T-cell (primary cell): ENCODE measurements at regions not wholly inside any gene's neighbourhood (a gene's known extent, or its start where the extent isn't known, plus 50 kb on each side); places are given as distances from the start of the nearest gene placed in this dataset.

Experiments
- ATAC-seq, 4 experiments: fragments of 200-7000 bp in 3 of 4; fragments of 150-1000 bp in 1 of 4; cut with Tn5 transposase; replicated peaks in 1 of 4; 1 replicate in 3 of 4; 2 replicates in 1 of 4; pipeline ENCODE4 v1.10.0; 2021; ENCODE audit warnings: moderate library complexity in 3 of 4, mild to moderate bottlenecking in 2 of 4, moderate number of reproducible peaks in 1 of 4
- CTCF ChIA-PET, 2 donors: fragments of 300-600 bp; sonication (Branson Sonifier 250); formaldehyde crosslinking; loops; one replicate each; lab custom pipeline; 2022; ENCODE audit warnings: antibody characterized with exemption in 2 of 2; lab: Charles Lee
- POLR2A ChIA-PET, 2 donors: fragments of 300-600 bp; sonication (Branson Sonifier 250); formaldehyde crosslinking; loops; one replicate each; lab custom pipeline; 2022; ENCODE audit warnings: antibody characterized with exemption in 2 of 2; lab: Charles Lee
- DNase-seq, 35 experiments: peaks; one replicate each; pipeline versions ENCODE4 v3.0.0 to v3.0.0-alpha.2; 2013 to 2023
- H3K27ac ChIP-seq: one replicate; pipeline ENCODE4 v1.5.1; 2013; ENCODE audit warnings: low read length
- H3K27me3 ChIP-seq, 2 experiments: replicated peaks in 1 of 2; 1 replicate in 1 of 2; 2 replicates in 1 of 2; pipeline versions ENCODE4 v1.6.1 to v1.7.0; 2013; ENCODE audit warnings: low read length in 1 of 2, mixed read lengths in 1 of 2; ENCODE audit not compliant: control insufficient read depth in 2 of 2, insufficient read depth in 2 of 2; ENCODE audit errors: extremely low read depth in 1 of 2
- H3K36me3 ChIP-seq, 2 donors: 1 replicate in 1 of 2; 2 replicates in 1 of 2; pipeline versions ENCODE4 v1.6.1 to v1.7.0; 2013; ENCODE audit warnings: low read length in 1 of 2; ENCODE audit not compliant: control insufficient read depth in 2 of 2, insufficient read depth in 1 of 2; ENCODE audit errors: extremely low read depth in 1 of 2
- H3K4me1 ChIP-seq, 2 experiments: 1 replicate in 1 of 2; 2 replicates in 1 of 2; pipeline versions ENCODE4 v1.6.1 to v1.7.0; 2013; ENCODE audit warnings: low read length in 2 of 2, mixed read lengths in 1 of 2; ENCODE audit not compliant: insufficient read depth in 2 of 2, control insufficient read depth in 1 of 2; ENCODE audit errors: extremely low read depth in 1 of 2
- H3K4me3 ChIP-seq, 2 donors: 1 replicate in 1 of 2; 2 replicates in 1 of 2; pipeline versions ENCODE4 v1.5.1 to v1.7.0; 2013; ENCODE audit warnings: mild to moderate bottlenecking in 2 of 2, low read length in 1 of 2, moderate library complexity in 1 of 2; ENCODE audit not compliant: control insufficient read depth in 1 of 2; ENCODE audit errors: extremely low read depth in 1 of 2
- H3K9me3 ChIP-seq: 2 replicates; pipeline ENCODE4 v1.7.0; 2013
- H3K27ac Mint-ChIP-seq, 2 donors: one replicate each; pipeline ENCODE4 v1.8.0; 2020 to 2021; ENCODE audit warnings: mild to moderate bottlenecking in 2 of 2, mixed read lengths in 2 of 2
- H3K27me3 Mint-ChIP-seq, 2 donors: one replicate each; pipeline ENCODE4 v1.8.0; 2021 to 2022; ENCODE audit warnings: mixed read lengths in 2 of 2
- H3K36me3 Mint-ChIP-seq: one replicate; pipeline ENCODE4 v1.8.0; 2021; ENCODE audit warnings: mixed read lengths
- H3K4me1 Mint-ChIP-seq, 3 donors: one replicate each; pipeline ENCODE4 v1.8.0; 2020 to 2022; ENCODE audit warnings: mixed read lengths in 3 of 3, mild to moderate bottlenecking in 1 of 3
- H3K4me3 Mint-ChIP-seq, 3 donors: one replicate each; pipeline ENCODE4 v1.8.0; 2020 to 2022; ENCODE audit warnings: mild to moderate bottlenecking in 3 of 3, mixed read lengths in 3 of 3, moderate library complexity in 3 of 3
- H3K9me3 Mint-ChIP-seq, 3 donors: one replicate each; pipeline ENCODE4 v1.8.0; 2020 to 2022; ENCODE audit warnings: mixed read lengths in 3 of 3
- WGBS: methylation state at CpG from one replicate; pipeline ENCODE4 v1.1.5; 2013; ENCODE audit warnings: missing lambda C conversion rate; ENCODE audit not compliant: insufficient coverage; 5-methylcytosine and 5-hydroxymethylcytosine counted together

- no peaks in the 10 kb centered on the region for H3K9me3 Mint-ChIP-seq
- ATAC-seq (no peak), DNase-seq (no peak)
- no peaks in the 10 kb centered on the region for H3K36me3 Mint-ChIP-seq
- H3K27me3 ChIP-seq, result peaks cover 0 to 5% of the 10 kb centered on the region in 2 experiments
- ChIA-PET CTCF (interaction anchor here in 1 of 2 donors (0.6 kb wide), 1 partner anchor 820 kb away, joined by 3 read pairs; no protein-coding TSS in a partner anchor), POLR2A (no interaction called here)
- no peaks in the 10 kb centered on the region for H3K4me1 Mint-ChIP-seq
- no peak overlapping the region for H3K4me3 Mint-ChIP-seq
- H3K27me3 Mint-ChIP-seq, result peaks cover 8 to 19% of the 10 kb centered on the region in 2 donors
- H3K36me3 ChIP-seq, result no peaks in the 10 kb centered on the region
- no peak overlapping the region for H3K4me3 ChIP-seq
- no peak overlapping the region for H3K27ac ChIP-seq
- no peaks in the 10 kb centered on the region for H3K4me1 ChIP-seq
- H3K9me3 ChIP-seq, result no peaks in the 10 kb centered on the region
- 94% methylated on average over 6 of the region's 7 CpGs for WGBS
- H3K27ac Mint-ChIP-seq, result no peak overlapping the region
These were observed 146.6 kb downstream of the AASDH start for GRCh38 chr4:56240554-56241174.

GRCh38 chr4:56238251-56238650 is 149.0 kb downstream of the AASDH start:
- WGBS, result 100% methylated on average over 1 of the region's 3 CpGs
- peaks cover 8 to 19% of the 10 kb centered on the region in 2 donors for H3K27me3 Mint-ChIP-seq
- no peak for ATAC-seq

GRCh38 chr4:56235725-56236124 is 151.6 kb downstream of the AASDH start:
- no peak overlapping the region for H3K4me3 Mint-ChIP-seq
- no peaks in the 10 kb centered on the region for H3K36me3 Mint-ChIP-seq
- peaks cover 6 to 17% of the 10 kb centered on the region in 2 donors for H3K27me3 Mint-ChIP-seq
- ChIA-PET POLR2A (no interaction called here), CTCF (no interaction called here)
- no peaks in the 10 kb centered on the region for H3K4me1 Mint-ChIP-seq
- WGBS, result no CpG with 5 or more reads among the region's 4 CpGs
- no peak overlapping the region for H3K4me3 ChIP-seq
- no peak overlapping the region for H3K27ac Mint-ChIP-seq
- no peaks in the 10 kb centered on the region for H3K9me3 ChIP-seq
- no peak for ATAC-seq
- no peaks in the 10 kb centered on the region for H3K4me1 ChIP-seq
- peaks cover 3 to 7% (median 7%) of the 10 kb centered on the region in 3 donors for H3K9me3 Mint-ChIP-seq
- H3K27ac ChIP-seq, result no peak overlapping the region
- H3K27me3 ChIP-seq, result peaks cover 0 to 2% of the 10 kb centered on the region in 2 experiments
- DNase-seq, result no peak
- no peaks in the 10 kb centered on the region for H3K36me3 ChIP-seq

More at GRCh38 chr4:56238251-56238650, 149.0 kb downstream of the AASDH start:
- Histone ChIP-seq H3K4me3 (no peak overlapping the region), H3K9me3 (no peaks in the 10 kb centered on the region), H3K27ac (no peak overlapping the region), H3K4me1 (no peaks in the 10 kb centered on the region), H3K27me3 (peaks cover 0 to 5% of the 10 kb centered on the region in 2 experiments), H3K36me3 (no peaks in the 10 kb centered on the region)
- CTCF ChIA-PET, result no interaction called here
- POLR2A ChIA-PET, result no interaction called here
- no peak overlapping the region for H3K27ac Mint-ChIP-seq
- no peak for DNase-seq
- no peaks in the 10 kb centered on the region for H3K36me3 Mint-ChIP-seq
- no peak overlapping the region for H3K4me3 Mint-ChIP-seq
- H3K4me1 Mint-ChIP-seq, result no peaks in the 10 kb centered on the region
- no peaks in the 10 kb centered on the region for H3K9me3 Mint-ChIP-seq

GRCh38 chr4:56235011-56235410 is 152.3 kb downstream of the AASDH start:
- no peaks in the 10 kb centered on the region for H3K36me3 Mint-ChIP-seq
- ATAC-seq (no peak), DNase-seq (no peak)
- no CpG with 5 or more reads among the region's 3 CpGs for WGBS
- peaks cover 6 to 17% of the 10 kb centered on the region in 2 donors for H3K27me3 Mint-ChIP-seq
- no peak overlapping the region for H3K4me3 ChIP-seq
- ChIA-PET POLR2A (no interaction called here), CTCF (no interaction called here)
- no peak overlapping the region for H3K4me3 Mint-ChIP-seq
- no peaks in the 10 kb centered on the region for H3K9me3 ChIP-seq
- peaks cover 3 to 7% (median 7%) of the 10 kb centered on the region in 3 donors for H3K9me3 Mint-ChIP-seq
- no peak overlapping the region for H3K27ac Mint-ChIP-seq
- no peaks in the 10 kb centered on the region for H3K36me3 ChIP-seq
- no peak overlapping the region for H3K27ac ChIP-seq
- no peaks in the 10 kb centered on the region for H3K4me1 ChIP-seq
- peaks cover 0 to 2% of the 10 kb centered on the region in 2 experiments for H3K27me3 ChIP-seq
- H3K4me1 Mint-ChIP-seq, result peaks cover 3 to 4% (median 4%) of the 10 kb centered on the region in 3 donors

GRCh38 chr4:56234098-56234497 is 153.2 kb downstream of the AASDH start:
- H3K27me3 Mint-ChIP-seq, result peaks cover 6 to 17% of the 10 kb centered on the region in 2 donors
- H3K4me3 Mint-ChIP-seq, result no peak overlapping the region
- peaks cover 3 to 10% (median 7%) of the 10 kb centered on the region in 3 donors for H3K9me3 Mint-ChIP-seq
- ChIA-PET POLR2A (no interaction called here), CTCF (no interaction called here)
- Histone ChIP-seq H3K36me3 (no peaks in the 10 kb centered on the region), H3K4me1 (no peaks in the 10 kb centered on the region), H3K27me3 (peaks cover 0 to 2% of the 10 kb centered on the region in 2 experiments), H3K9me3 (no peaks in the 10 kb centered on the region), H3K4me3 (no peak overlapping the region), H3K27ac (no peak overlapping the region)
- 75% methylated on average over 1 of the region's 1 CpG for WGBS
- no peak for ATAC-seq
- no peaks in the 10 kb centered on the region for H3K36me3 Mint-ChIP-seq
- peaks cover 7 to 9% (median 8%) of the 10 kb centered on the region in 3 donors for H3K4me1 Mint-ChIP-seq
- H3K27ac Mint-ChIP-seq, result no peak overlapping the region
- no peak for DNase-seq

GRCh38 chr4:56231410-56231809 is 155.9 kb downstream of the AASDH start:
- H3K27ac ChIP-seq, result no peak overlapping the region
- peaks cover 3 to 15% (median 7%) of the 10 kb centered on the region in 3 donors for H3K9me3 Mint-ChIP-seq
- no peaks in the 10 kb centered on the region for H3K36me3 Mint-ChIP-seq
- no CpG with 5 or more reads among the region's 3 CpGs for WGBS
- H3K4me1 Mint-ChIP-seq, result peaks cover 7 to 9% (median 8%) of the 10 kb centered on the region in 3 donors
- no peaks in the 10 kb centered on the region for H3K4me1 ChIP-seq
- H3K27ac Mint-ChIP-seq, result no peak overlapping the region
- no peak overlapping the region for H3K4me3 Mint-ChIP-seq
- ChIA-PET CTCF (no interaction called here), POLR2A (interaction anchor here in 1 of 2 donors (0.6 kb wide), 1 partner anchor 40 kb away, joined by 6 read pairs; no protein-coding TSS in a partner anchor)
- H3K4me3 ChIP-seq, result no peak overlapping the region
- no peaks in the 10 kb centered on the region for H3K9me3 ChIP-seq
- ATAC-seq (no peak), DNase-seq (no peak)
- no peaks in the 10 kb centered on the region for H3K36me3 ChIP-seq
- H3K27me3 Mint-ChIP-seq, result peaks cover 5 to 21% of the 10 kb centered on the region in 2 donors
- peaks cover 0 to 4% of the 10 kb centered on the region in 2 experiments for H3K27me3 ChIP-seq
